Amniotic stem cell (primary cell): ENCODE measurements at regions not wholly inside any gene's neighbourhood (a gene's known extent, or its start where the extent isn't known, plus 50 kb on each side); places are given as distances from the start of the nearest gene placed in this dataset.

Experiments used
- DNase-seq: peaks from one replicate; lab custom pipeline; 2025; lab: John Stamatoyannopoulos, UW

GRCh38 chr4:169810325-169811323, 52.9 kb upstream of the HPF1 start:
- peak; percentile 77 for DNase-seq

- no peak for DNase-seq
Observed at GRCh38 chr4:169807934-169808509, 50.3 kb upstream of the HPF1 start.
